Natural killer cell (primary cell): ENCODE measurements at regions not wholly inside any gene's neighbourhood (a gene's known extent, or its start where the extent isn't known, plus 50 kb on each side); places are given as distances from the start of the nearest gene placed in this dataset.

ENCODE experiments used
- ATAC-seq, 3 donors: fragments of 150-1000 bp in 2 of 3; fragments of 200-7000 bp in 1 of 3; cut with Tn5 transposase; 1 replicate in 1 of 3; 2 replicates in 2 of 3; pipeline ENCODE4 v1.10.0; 2021; ENCODE audit warnings: mild to moderate bottlenecking in 2 of 3, moderate library complexity in 2 of 3
- DNase-seq, 2 donors: peaks; one replicate each; pipeline versions ENCODE4 v3.0.0 to v3.0.0-alpha.2; 2013 to 2021; ENCODE audit warnings: mixed read lengths in 1 of 2
- H3K27ac ChIP-seq: one replicate; pipeline ENCODE4 v1.5.1; 2013; ENCODE audit warnings: mild to moderate bottlenecking, low read length
- H3K27me3 ChIP-seq: one replicate; pipeline ENCODE4 v1.6.1; 2013; ENCODE audit warnings: low read length; ENCODE audit not compliant: control insufficient read depth, insufficient read depth
- H3K36me3 ChIP-seq: one replicate; pipeline ENCODE4 v1.6.1; 2013; ENCODE audit warnings: low read length; ENCODE audit not compliant: control insufficient read depth, insufficient read depth
- H3K4me1 ChIP-seq: one replicate; pipeline ENCODE4 v1.6.1; 2013; ENCODE audit warnings: low read length; ENCODE audit not compliant: control insufficient read depth, insufficient read depth
- H3K4me3 ChIP-seq: one replicate; pipeline ENCODE4 v1.5.1; 2013; ENCODE audit warnings: low read length
- H3K9me3 ChIP-seq: one replicate; pipeline ENCODE4 v1.6.1; 2013; ENCODE audit warnings: low read length; ENCODE audit not compliant: control insufficient read depth, insufficient read depth
- H3K27ac Mint-ChIP-seq, 2 donors: one replicate each; pipeline ENCODE4 v1.8.0; 2022; ENCODE audit warnings: mild to moderate bottlenecking in 2 of 2, mixed read lengths in 2 of 2, moderate library complexity in 1 of 2
- H3K27me3 Mint-ChIP-seq, 2 donors: one replicate each; pipeline ENCODE4 v1.8.0; 2022; ENCODE audit warnings: low read depth in 2 of 2, mixed read lengths in 2 of 2
- H3K36me3 Mint-ChIP-seq: one replicate; pipeline ENCODE4 v1.8.0; 2022; ENCODE audit warnings: mixed read lengths
- H3K4me1 Mint-ChIP-seq, 2 donors: one replicate each; pipeline ENCODE4 v1.8.0; 2022; ENCODE audit warnings: mixed read lengths in 2 of 2
- H3K4me3 Mint-ChIP-seq: one replicate; pipeline ENCODE4 v1.8.0; 2022; ENCODE audit warnings: mild to moderate bottlenecking, moderate library complexity, mixed read lengths
- H3K9me3 Mint-ChIP-seq, 2 donors: one replicate each; pipeline ENCODE4 v1.8.0; 2022; ENCODE audit warnings: mixed read lengths in 2 of 2
- WGBS: methylation state at CpG from one replicate; pipeline ENCODE4 v1.1.7; 2013; ENCODE audit warnings: missing lambda C conversion rate; ENCODE audit not compliant: insufficient coverage; 5-methylcytosine and 5-hydroxymethylcytosine counted together
- intact Hi-C: fragments of 100-400 bp; cut with micrococcal nuclease; formaldehyde crosslinking; loops from one replicate; pipeline ENCODE4 v1.14.2; 2022
- TF ChIP-seq, protein P1 (sequence below): fragments of 200-600 bp; IDR thresholded peaks from one replicate; pipeline ENCODE4 v1.8.0; 2022; ENCODE audit warnings: antibody characterized with exemption

DNA sequence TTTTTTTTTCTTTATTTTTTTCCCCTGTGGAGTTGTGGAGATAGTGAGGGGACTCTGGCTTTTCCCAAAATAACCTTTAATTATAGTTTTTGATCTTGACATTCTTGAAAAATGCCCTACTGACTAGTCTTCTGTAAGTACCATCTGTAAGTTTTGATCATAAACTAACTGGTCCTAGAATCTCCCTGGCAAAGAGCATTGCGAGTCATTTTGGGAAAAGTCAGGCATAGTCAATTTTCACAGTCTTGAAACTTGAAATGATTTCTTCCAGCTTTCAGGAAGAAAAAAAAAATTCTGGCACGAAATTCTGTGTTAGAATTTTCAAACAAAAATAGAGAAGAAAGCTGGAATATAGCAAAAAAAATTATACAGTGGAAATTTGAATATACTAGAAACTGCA lies 181.2 kb upstream of the SNX7 start:
- TF ChIP-seq, protein P1, sequence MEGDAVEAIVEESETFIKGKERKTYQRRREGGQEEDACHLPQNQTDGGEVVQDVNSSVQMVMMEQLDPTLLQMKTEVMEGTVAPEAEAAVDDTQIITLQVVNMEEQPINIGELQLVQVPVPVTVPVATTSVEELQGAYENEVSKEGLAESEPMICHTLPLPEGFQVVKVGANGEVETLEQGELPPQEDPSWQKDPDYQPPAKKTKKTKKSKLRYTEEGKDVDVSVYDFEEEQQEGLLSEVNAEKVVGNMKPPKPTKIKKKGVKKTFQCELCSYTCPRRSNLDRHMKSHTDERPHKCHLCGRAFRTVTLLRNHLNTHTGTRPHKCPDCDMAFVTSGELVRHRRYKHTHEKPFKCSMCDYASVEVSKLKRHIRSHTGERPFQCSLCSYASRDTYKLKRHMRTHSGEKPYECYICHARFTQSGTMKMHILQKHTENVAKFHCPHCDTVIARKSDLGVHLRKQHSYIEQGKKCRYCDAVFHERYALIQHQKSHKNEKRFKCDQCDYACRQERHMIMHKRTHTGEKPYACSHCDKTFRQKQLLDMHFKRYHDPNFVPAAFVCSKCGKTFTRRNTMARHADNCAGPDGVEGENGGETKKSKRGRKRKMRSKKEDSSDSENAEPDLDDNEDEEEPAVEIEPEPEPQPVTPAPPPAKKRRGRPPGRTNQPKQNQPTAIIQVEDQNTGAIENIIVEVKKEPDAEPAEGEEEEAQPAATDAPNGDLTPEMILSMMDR: no peak
- no peak for ATAC-seq
- Histone ChIP-seq H3K4me3 (no peak overlapping the region), H3K36me3 (no peaks in the 10 kb centered on the region), H3K27ac (no peak overlapping the region), H3K4me1 (no peaks in the 10 kb centered on the region), H3K9me3 (no peaks in the 10 kb centered on the region), H3K27me3 (peaks cover 4% of the 10 kb centered on the region)
- Mint-ChIP-seq H3K27me3 (peaks cover 16 to 24% of the 10 kb centered on the region in 2 donors), H3K27ac (no peak overlapping the region), H3K9me3 (no peaks in the 10 kb centered on the region), H3K4me1 (no peaks in the 10 kb centered on the region), H3K36me3 (no peaks in the 10 kb centered on the region), H3K4me3 (no peak overlapping the region)
- no peak for DNase-seq
- WGBS: 86% methylated on average over 1 of the region's 2 CpGs
- intact Hi-C loops: no loop called here

DNA sequence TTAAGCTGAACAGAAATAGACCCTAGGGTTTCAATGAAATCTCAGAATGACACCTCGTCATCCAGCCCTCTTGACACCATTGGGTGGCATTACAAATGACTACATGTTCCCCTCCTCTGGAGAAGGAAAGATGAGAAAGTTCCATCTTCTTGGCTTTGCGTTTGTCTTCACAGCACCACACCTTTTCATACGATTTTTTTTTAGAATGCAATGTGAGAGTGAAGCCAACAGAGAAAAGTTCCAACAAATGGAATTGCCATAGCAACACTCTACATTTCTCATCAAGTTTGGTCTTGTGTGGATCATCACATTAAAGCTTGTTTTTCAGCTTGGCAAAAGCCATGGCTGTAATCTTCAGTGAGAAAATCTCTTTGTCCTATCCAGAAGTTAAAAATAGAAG lies 183.4 kb upstream of the SNX7 start:
- Histone ChIP-seq H3K9me3 (no peaks in the 10 kb centered on the region), H3K4me3 (no peak overlapping the region), H3K4me1 (no peaks in the 10 kb centered on the region), H3K27ac (no peak overlapping the region), H3K27me3 (no peaks in the 10 kb centered on the region), H3K36me3 (no peaks in the 10 kb centered on the region)
- H3K4me3 Mint-ChIP-seq: no peak overlapping the region
- H3K27me3 Mint-ChIP-seq: peaks cover 12 to 20% of the 10 kb centered on the region in 2 donors
- no peaks in the 10 kb centered on the region for H3K4me1 Mint-ChIP-seq
- WGBS: 88% methylated on average over 2 of the region's 3 CpGs
- TF ChIP-seq, protein P1: no peak
- H3K36me3 Mint-ChIP-seq: no peaks in the 10 kb centered on the region
- no peak overlapping the region for H3K27ac Mint-ChIP-seq
- intact Hi-C loops: no loop called here
- DNase-seq: no peak
- no peak for ATAC-seq
- H3K9me3 Mint-ChIP-seq: no peaks in the 10 kb centered on the region

DNA sequence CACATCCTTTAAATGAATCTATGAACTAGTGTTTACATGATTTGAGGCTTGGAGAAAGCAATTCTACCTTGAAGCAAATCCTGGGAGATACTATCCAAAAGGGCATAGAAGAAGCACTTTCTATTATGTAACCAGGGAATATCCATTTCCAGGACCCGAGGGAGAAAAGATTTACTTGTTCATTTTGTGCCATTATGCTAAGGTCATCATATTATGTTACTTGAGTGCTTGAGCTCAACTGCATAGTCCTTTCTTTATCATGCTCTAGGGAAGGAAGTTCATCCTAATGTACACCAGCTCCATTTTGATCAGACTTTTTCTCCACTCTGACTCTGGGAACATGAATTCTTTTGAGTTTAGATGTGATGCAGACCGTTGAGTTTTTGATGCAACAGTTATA lies 188.6 kb upstream of the SNX7 start:
- no peak overlapping the region for H3K27ac ChIP-seq
- no peaks in the 10 kb centered on the region for H3K36me3 ChIP-seq
- H3K27me3 ChIP-seq: no peaks in the 10 kb centered on the region
- Mint-ChIP-seq H3K27me3 (peaks cover 6 to 7% of the 10 kb centered on the region in 2 donors), H3K9me3 (no peaks in the 10 kb centered on the region), H3K36me3 (no peaks in the 10 kb centered on the region), H3K27ac (no peak overlapping the region), H3K4me1 (no peaks in the 10 kb centered on the region), H3K4me3 (no peak overlapping the region)
- DNase-seq: no peak
- TF ChIP-seq, protein P1: no peak
- no peak for ATAC-seq
- no peaks in the 10 kb centered on the region for H3K4me1 ChIP-seq
- H3K9me3 ChIP-seq: no peaks in the 10 kb centered on the region
- intact Hi-C loops: no loop called here
- no peak overlapping the region for H3K4me3 ChIP-seq
- WGBS: 73% methylated on average over 2 of the region's 2 CpGs

DNA sequence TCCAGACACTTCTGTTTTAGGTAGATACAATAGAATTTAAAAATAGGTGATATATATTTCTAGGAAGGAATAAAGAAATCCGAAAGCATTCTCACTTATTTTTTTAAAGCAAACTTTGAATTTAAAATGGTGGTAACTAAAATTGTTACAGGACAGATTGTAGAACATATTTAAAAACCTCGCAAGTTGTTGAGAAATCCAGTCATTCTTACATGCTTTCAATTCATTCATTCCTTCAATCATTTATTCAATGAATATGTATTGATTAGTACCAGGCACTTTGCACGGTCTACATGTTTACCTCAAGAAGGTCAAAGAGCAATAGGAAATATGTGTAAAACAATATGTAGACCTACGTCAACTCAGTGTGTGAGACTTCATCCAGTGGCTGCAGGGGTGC lies 189.9 kb upstream of the SNX7 start:
- no peak for DNase-seq

More for the DNA sequence above, 189.9 kb upstream of the SNX7 start:
- no peak for ATAC-seq
- TF ChIP-seq, protein P1: no peak
- Histone ChIP-seq H3K4me1 (no peaks in the 10 kb centered on the region), H3K27me3 (no peaks in the 10 kb centered on the region), H3K36me3 (no peaks in the 10 kb centered on the region), H3K9me3 (no peaks in the 10 kb centered on the region), H3K4me3 (no peak overlapping the region), H3K27ac (no peak overlapping the region)
- Mint-ChIP-seq H3K4me1 (peaks cover 6 to 12% of the 10 kb centered on the region in 2 donors), H3K9me3 (no peaks in the 10 kb centered on the region), H3K4me3 (no peak overlapping the region), H3K36me3 (no peaks in the 10 kb centered on the region), H3K27ac (no peak overlapping the region), H3K27me3 (peaks cover 6 to 7% of the 10 kb centered on the region in 2 donors)
- WGBS: 81% methylated on average over 2 of the region's 4 CpGs
- intact Hi-C loops: no loop called here
